CD14-positive monocyte (primary cell): ENCODE measurements at regions not wholly inside any gene's neighbourhood (a gene's known extent, or its start where the extent isn't known, plus 50 kb on each side); places are given as distances from the start of the nearest gene placed in this dataset.

Experiments used
- DNase-seq, 3 donors: peaks; one replicate each; pipeline ENCODE4 v3.0.0-alpha.2; 2011 to 2022
- H2AFZ ChIP-seq: 2 replicates; pipeline ENCODE4 v1.6.0; 2012; ENCODE audit warnings: mild to moderate bottlenecking, low read depth, low read length, inconsistent platforms; ENCODE audit not compliant: insufficient read depth, poor library complexity, severe bottlenecking
- H3K27ac ChIP-seq, 2 donors: 1 replicate in 1 of 2; 2 replicates in 1 of 2; pipeline ENCODE4 v1.5.1; 2012 to 2013; ENCODE audit warnings: low read length in 2 of 2, control low read depth in 1 of 2, inconsistent platforms in 1 of 2, low read depth in 1 of 2, mild to moderate bottlenecking in 1 of 2
- H3K27me3 ChIP-seq, 2 donors: one replicate each; pipeline versions ENCODE4 v1.6.0 to v1.6.1; 2011 to 2013; ENCODE audit warnings: low read length in 2 of 2; ENCODE audit not compliant: control insufficient read depth in 2 of 2, insufficient read depth in 2 of 2
- H3K36me3 ChIP-seq, 2 donors: replicated peaks in 1 of 2; 1 replicate in 1 of 2; 2 replicates in 1 of 2; pipeline versions ENCODE4 v1.5.1 to v1.6.1; 2012 to 2013; ENCODE audit warnings: low read length in 2 of 2, control low read depth in 1 of 2, inconsistent platforms in 1 of 2, mild to moderate bottlenecking in 1 of 2; ENCODE audit not compliant: insufficient read depth in 2 of 2, control insufficient read depth in 1 of 2
- H3K4me1 ChIP-seq, 2 donors: 1 replicate in 1 of 2; 2 replicates in 1 of 2; pipeline versions ENCODE4 v1.5.1 to v1.6.1; 2012 to 2013; ENCODE audit warnings: low read length in 2 of 2, control low read depth in 1 of 2, inconsistent platforms in 1 of 2, mild to moderate bottlenecking in 1 of 2, moderate library complexity in 1 of 2; ENCODE audit not compliant: insufficient read depth in 2 of 2, control insufficient read depth in 1 of 2
- H3K4me2 ChIP-seq: replicated peaks from 2 replicates; pipeline ENCODE3; 2012; ENCODE audit warnings: low read length, moderate library complexity, mild to moderate bottlenecking; ENCODE audit not compliant: poor library complexity, severe bottlenecking; ENCODE audit errors: extremely low read depth
- H3K4me3 ChIP-seq, 3 experiments: fragments of 200-600 bp in 1 of 3; sonication (generic) in 1 of 3; replicated peaks in 1 of 3; 1 replicate in 2 of 3; 2 replicates in 1 of 3; pipeline ENCODE4 v1.5.1; 2011 to 2013; ENCODE audit warnings: low read length in 3 of 3, mild to moderate bottlenecking in 3 of 3, control low read depth in 2 of 3, low read depth in 2 of 3, inconsistent platforms in 1 of 3, moderate library complexity in 1 of 3
- H3K79me2 ChIP-seq: 2 replicates; pipeline ENCODE4 v1.6.0; 2012; ENCODE audit warnings: mild to moderate bottlenecking, control low read depth, inconsistent platforms, low read length, moderate library complexity; ENCODE audit not compliant: insufficient read depth
- H3K9ac ChIP-seq: 2 replicates; pipeline ENCODE4 v1.6.0; 2017; ENCODE audit warnings: low read length, mild to moderate bottlenecking; ENCODE audit not compliant: insufficient read depth, poor library complexity, severe bottlenecking
- H3K9me3 ChIP-seq, 2 donors: replicated peaks in 1 of 2; 1 replicate in 1 of 2; 2 replicates in 1 of 2; pipeline versions ENCODE4 v1.5.1 to v1.6.1; 2012 to 2013; ENCODE audit warnings: low read length in 2 of 2, control low read depth in 1 of 2; ENCODE audit not compliant: control insufficient read depth in 1 of 2, insufficient read depth in 1 of 2
- H4K20me1 ChIP-seq: 2 replicates; pipeline ENCODE4 v1.6.0; 2012; ENCODE audit warnings: mild to moderate bottlenecking, low read length, control low read depth, moderate library complexity; ENCODE audit not compliant: insufficient read depth
- H3K27ac Mint-ChIP-seq, 7 donors: one replicate each; pipeline ENCODE4 v1.8.0; 2020; ENCODE audit warnings: mild to moderate bottlenecking in 7 of 7, mixed read lengths in 7 of 7, moderate library complexity in 6 of 7, inconsistent platforms in 2 of 7
- H3K27me3 Mint-ChIP-seq, 3 donors: one replicate each; pipeline ENCODE4 v1.8.0; 2021 to 2022; ENCODE audit warnings: low read depth in 3 of 3, mild to moderate bottlenecking in 3 of 3, mixed read lengths in 3 of 3, moderate library complexity in 3 of 3, inconsistent platforms in 1 of 3
- H3K36me3 Mint-ChIP-seq, 2 donors: one replicate each; pipeline ENCODE4 v1.8.0; 2020; ENCODE audit warnings: mixed read lengths in 2 of 2, inconsistent platforms in 1 of 2, mild to moderate bottlenecking in 1 of 2
- H3K4me1 Mint-ChIP-seq: one replicate; pipeline ENCODE4 v1.8.0; 2020; ENCODE audit warnings: mild to moderate bottlenecking, mixed read lengths
- H3K4me3 Mint-ChIP-seq, 2 donors: one replicate each; pipeline ENCODE4 v1.8.0; 2020; ENCODE audit warnings: mild to moderate bottlenecking in 2 of 2, mixed read lengths in 2 of 2, moderate library complexity in 1 of 2
- H3K9me3 Mint-ChIP-seq, 7 donors: one replicate each; pipeline ENCODE4 v1.8.0; 2020 to 2022; ENCODE audit warnings: mixed read lengths in 7 of 7, mild to moderate bottlenecking in 6 of 7, moderate library complexity in 6 of 7, inconsistent platforms in 2 of 7
- CTCF ChIP-seq: fragments of 200-600 bp; IDR thresholded peaks from one replicate; pipeline ENCODE4 v1.8.0; 2022; ENCODE audit warnings: antibody characterized with exemption, mild to moderate bottlenecking
- whole genome bisulfite sequencing: methylation state at CpG from one replicate; pipeline ENCODE4 v1.1.5; 2013; ENCODE audit warnings: missing lambda C conversion rate; ENCODE audit not compliant: insufficient coverage; 5-methylcytosine and 5-hydroxymethylcytosine counted together
- intact Hi-C, 2 donors: fragments of 100-400 bp; cut with micrococcal nuclease; formaldehyde crosslinking; loops; one replicate each; pipeline versions ENCODE4 v1.15.0 to v1.15.1; 2023

GRCh38 chr5:2622866-2623265 lies 128.6 kb downstream of the IRX2 start:
- Mint-ChIP-seq H3K4me1 (no peaks in the 10 kb centered on the region), H3K27me3 (peaks cover 0 to 5% (median 2%) of the 10 kb centered on the region in 3 donors), H3K36me3 (no peaks in the 10 kb centered on the region), H3K27ac (no peak overlapping the region), H3K9me3 (peaks cover 0 to 3% (median 2%) of the 10 kb centered on the region in 7 donors), H3K4me3 (no peak overlapping the region)
- Histone ChIP-seq H3K4me1 (no peaks in the 10 kb centered on the region), H3K36me3 (no peaks in the 10 kb centered on the region), H3K27ac (no peak overlapping the region), H3K4me3 (no peak overlapping the region), H3K79me2 (no peaks in the 10 kb centered on the region), H3K9ac (no peak overlapping the region), H3K27me3 (no peaks in the 10 kb centered on the region), H3K4me2 (no peak overlapping the region), H2AFZ (no peak overlapping the region), H4K20me1 (no peaks in the 10 kb centered on the region), H3K9me3 (no peaks in the 10 kb centered on the region)
- whole genome bisulfite sequencing = 86% methylated on average over 1 of the region's 5 CpGs
- intact Hi-C loops = no loop called here
- DNase-seq = no peak
- no peak for TF ChIP-seq CTCF

GRCh38 chr5:2621631-2622030 lies 129.8 kb downstream of the IRX2 start:
- no peaks in the 10 kb centered on the region for H3K36me3 Mint-ChIP-seq
- H3K79me2 ChIP-seq = no peaks in the 10 kb centered on the region
- no peak overlapping the region for H3K27ac ChIP-seq
- H3K4me1 Mint-ChIP-seq = no peaks in the 10 kb centered on the region
- intact Hi-C loops = no loop called here
- DNase-seq = no peak
- H3K9me3 Mint-ChIP-seq = peaks cover 0 to 3% (median 0%) of the 10 kb centered on the region in 7 donors
- 92% methylated on average over 8 of the region's 8 CpGs for WGBS
- H4K20me1 ChIP-seq = no peaks in the 10 kb centered on the region
- H3K27me3 Mint-ChIP-seq = peaks cover 0 to 5% (median 2%) of the 10 kb centered on the region in 3 donors
- no peak overlapping the region for H3K4me3 ChIP-seq
- H3K4me3 Mint-ChIP-seq = no peak overlapping the region
- no peaks in the 10 kb centered on the region for H3K36me3 ChIP-seq
- H3K9me3 ChIP-seq = no peaks in the 10 kb centered on the region
- H3K9ac ChIP-seq = no peak overlapping the region
- H3K27me3 ChIP-seq = no peaks in the 10 kb centered on the region
- no peak overlapping the region for H3K4me2 ChIP-seq
- H2AFZ ChIP-seq = no peak overlapping the region
- H3K4me1 ChIP-seq = no peaks in the 10 kb centered on the region
- no peak overlapping the region for H3K27ac Mint-ChIP-seq
- TF ChIP-seq CTCF = no peak
